ENCODE measurements at regions not wholly inside any gene's neighbourhood (a gene's known extent, or its start where the extent isn't known, plus 50 kb on each side); places are given as distances from the start of the nearest gene placed in this dataset.

DNA sequence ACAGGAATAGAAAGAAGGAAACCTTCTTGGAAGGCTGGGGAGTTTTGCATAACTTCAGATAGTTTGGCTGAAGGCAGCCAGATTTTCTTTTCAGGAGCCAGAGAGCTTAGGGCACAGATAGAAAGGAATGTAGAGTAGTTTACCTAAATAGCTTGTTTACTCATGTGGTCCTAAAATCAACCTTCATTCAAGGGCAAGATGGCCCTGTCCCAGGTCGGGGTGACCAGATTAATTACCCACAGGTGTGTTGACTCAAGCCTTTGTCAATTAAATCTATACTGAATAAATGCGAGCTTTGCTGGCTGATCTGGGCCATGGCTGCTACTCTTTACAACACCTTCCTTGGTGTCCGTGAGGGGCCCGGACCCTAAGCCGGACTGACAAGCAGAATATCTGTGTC is 792.0 kb upstream of the MAN1A1 start:
- Histone ChIP-seq H3K27me3 (ENCODE audit: insufficient read depth, low read depth, severe bottlenecking) (no peaks in the 10 kb centered on the region), H3K4me3 (ENCODE audit: low read depth, low read length) (no peak overlapping the region), H3K36me3 (no peaks in the 10 kb centered on the region), H3K9me3 (ENCODE audit: severe bottlenecking) (no peaks in the 10 kb centered on the region), H3K27ac (no peak overlapping the region)
- no peak for DNase-seq
- TF ChIP-seq, protein P1, sequence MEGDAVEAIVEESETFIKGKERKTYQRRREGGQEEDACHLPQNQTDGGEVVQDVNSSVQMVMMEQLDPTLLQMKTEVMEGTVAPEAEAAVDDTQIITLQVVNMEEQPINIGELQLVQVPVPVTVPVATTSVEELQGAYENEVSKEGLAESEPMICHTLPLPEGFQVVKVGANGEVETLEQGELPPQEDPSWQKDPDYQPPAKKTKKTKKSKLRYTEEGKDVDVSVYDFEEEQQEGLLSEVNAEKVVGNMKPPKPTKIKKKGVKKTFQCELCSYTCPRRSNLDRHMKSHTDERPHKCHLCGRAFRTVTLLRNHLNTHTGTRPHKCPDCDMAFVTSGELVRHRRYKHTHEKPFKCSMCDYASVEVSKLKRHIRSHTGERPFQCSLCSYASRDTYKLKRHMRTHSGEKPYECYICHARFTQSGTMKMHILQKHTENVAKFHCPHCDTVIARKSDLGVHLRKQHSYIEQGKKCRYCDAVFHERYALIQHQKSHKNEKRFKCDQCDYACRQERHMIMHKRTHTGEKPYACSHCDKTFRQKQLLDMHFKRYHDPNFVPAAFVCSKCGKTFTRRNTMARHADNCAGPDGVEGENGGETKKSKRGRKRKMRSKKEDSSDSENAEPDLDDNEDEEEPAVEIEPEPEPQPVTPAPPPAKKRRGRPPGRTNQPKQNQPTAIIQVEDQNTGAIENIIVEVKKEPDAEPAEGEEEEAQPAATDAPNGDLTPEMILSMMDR (IDR thresholded peaks at IDR 0.05; ENCODE audit: low read depth, low read length): no peak

DNA sequence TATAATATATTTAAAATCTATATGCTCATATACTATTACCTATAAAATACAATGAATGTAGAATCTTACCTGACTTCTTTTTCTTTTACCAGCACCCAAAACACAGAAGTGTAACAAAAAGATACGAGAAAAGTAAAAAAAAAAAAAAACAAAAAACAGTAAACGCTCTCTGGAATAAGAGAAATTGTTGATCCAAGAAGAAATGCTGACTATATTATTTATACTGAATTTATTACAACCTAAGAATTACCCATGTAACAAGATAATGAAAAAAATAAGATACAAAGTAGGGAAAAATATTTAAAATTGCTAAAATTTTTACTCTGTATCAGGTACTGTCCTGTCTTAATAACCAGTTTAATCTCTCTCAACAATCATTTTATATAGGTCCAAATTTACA is 787.9 kb upstream of the MAN1A1 start:
- no peak overlapping the region for H3K4me3 ChIP-seq (ENCODE audit: low read depth, low read length)
- TF ChIP-seq, protein P1 (IDR thresholded peaks at IDR 0.05; ENCODE audit: low read depth, low read length): no peak
- H3K9me3 ChIP-seq (ENCODE audit: severe bottlenecking): no peaks in the 10 kb centered on the region
- H3K36me3 ChIP-seq: no peaks in the 10 kb centered on the region
- no peak for DNase-seq
- H3K27ac ChIP-seq: no peak overlapping the region
- no peaks in the 10 kb centered on the region for H3K27me3 ChIP-seq (ENCODE audit: insufficient read depth, low read depth, severe bottlenecking)

DNA sequence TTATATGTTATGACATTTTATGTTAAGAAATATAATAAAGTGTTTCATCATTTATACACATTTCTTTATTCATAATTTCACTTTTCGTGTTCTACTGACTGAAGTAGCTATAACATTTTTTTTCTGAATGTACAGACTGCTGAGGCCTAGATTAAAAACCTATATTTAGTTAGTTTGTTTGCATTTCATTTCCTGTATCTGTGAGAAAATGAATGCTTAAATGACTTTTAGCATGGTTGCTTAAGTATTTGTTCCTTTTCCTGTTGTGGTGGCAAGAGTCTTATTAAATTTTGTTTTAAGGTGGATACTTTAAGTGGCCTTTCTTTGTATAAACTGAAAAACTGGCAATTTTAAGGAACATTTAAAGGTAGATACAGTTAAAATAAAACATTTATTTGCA is 779.7 kb upstream of the MAN1A1 start:
- Histone ChIP-seq H3K36me3 (no peaks in the 10 kb centered on the region), H3K27ac (no peak overlapping the region), H3K9me3 (ENCODE audit: severe bottlenecking) (no peaks in the 10 kb centered on the region), H3K27me3 (ENCODE audit: insufficient read depth, low read depth, severe bottlenecking) (no peaks in the 10 kb centered on the region), H3K4me3 (ENCODE audit: low read depth, low read length) (no peak overlapping the region)
- TF ChIP-seq, protein P1 (IDR thresholded peaks at IDR 0.05; ENCODE audit: low read depth, low read length): no peak
- DNase-seq: no peak

DNA sequence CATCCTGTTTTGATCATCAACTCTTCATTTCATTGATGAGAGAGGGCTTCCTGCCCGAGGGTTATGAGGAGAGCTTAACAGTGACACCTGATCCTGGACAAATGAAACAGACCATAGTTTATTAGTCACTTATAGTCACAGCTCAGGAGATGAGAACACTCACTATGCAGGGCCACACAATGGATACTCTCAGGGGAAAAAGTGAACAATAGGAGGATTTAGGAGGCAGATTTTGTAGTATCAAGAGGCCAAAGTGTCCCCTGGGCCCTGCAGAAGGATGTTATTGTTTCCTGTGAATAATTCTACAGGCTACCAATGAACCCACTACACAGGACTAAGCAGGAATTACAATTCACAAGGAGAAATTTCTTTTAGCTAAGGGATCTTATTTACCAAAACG is 772.8 kb upstream of the MAN1A1 start:
- TF ChIP-seq, protein P1 (IDR thresholded peaks at IDR 0.05; ENCODE audit: low read depth, low read length): no peak
- no peaks in the 10 kb centered on the region for H3K27me3 ChIP-seq (ENCODE audit: insufficient read depth, low read depth, severe bottlenecking)

DNA sequence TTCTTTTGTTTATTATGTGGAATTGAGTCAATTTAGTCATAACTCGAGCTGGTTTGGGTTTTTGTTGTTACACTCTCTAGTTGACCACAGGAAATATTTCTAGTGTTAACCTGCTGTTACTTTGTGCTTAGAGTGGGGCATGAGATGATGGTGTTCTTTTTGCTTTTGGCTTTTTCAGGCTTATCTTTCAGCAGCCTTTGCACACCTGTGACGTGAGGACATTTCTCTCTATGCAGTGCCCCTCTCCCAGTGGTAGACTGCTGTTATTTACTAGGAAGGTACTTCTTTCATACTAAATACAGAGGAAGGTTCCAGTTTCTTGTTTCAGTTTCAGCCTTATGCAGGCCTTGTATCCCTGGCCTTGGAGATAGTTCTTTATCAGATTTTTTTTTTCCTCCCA is 766.8 kb upstream of the MAN1A1 start:
- Histone ChIP-seq H3K4me3 (ENCODE audit: low read depth, low read length) (no peak overlapping the region), H3K27me3 (ENCODE audit: insufficient read depth, low read depth, severe bottlenecking) (no peaks in the 10 kb centered on the region), H3K9me3 (ENCODE audit: severe bottlenecking) (no peaks in the 10 kb centered on the region), H3K36me3 (no peaks in the 10 kb centered on the region), H3K27ac (no peak overlapping the region)
- TF ChIP-seq, protein P1 (IDR thresholded peaks at IDR 0.05; ENCODE audit: low read depth, low read length): no peak
- no peak for DNase-seq

More for the DNA sequence above, 772.8 kb upstream of the MAN1A1 start:
- Histone ChIP-seq H3K27ac (no peak overlapping the region), H3K4me3 (ENCODE audit: low read depth, low read length) (no peak overlapping the region), H3K36me3 (no peaks in the 10 kb centered on the region), H3K9me3 (ENCODE audit: severe bottlenecking) (no peaks in the 10 kb centered on the region)
- DNase-seq: no peak

DNA sequence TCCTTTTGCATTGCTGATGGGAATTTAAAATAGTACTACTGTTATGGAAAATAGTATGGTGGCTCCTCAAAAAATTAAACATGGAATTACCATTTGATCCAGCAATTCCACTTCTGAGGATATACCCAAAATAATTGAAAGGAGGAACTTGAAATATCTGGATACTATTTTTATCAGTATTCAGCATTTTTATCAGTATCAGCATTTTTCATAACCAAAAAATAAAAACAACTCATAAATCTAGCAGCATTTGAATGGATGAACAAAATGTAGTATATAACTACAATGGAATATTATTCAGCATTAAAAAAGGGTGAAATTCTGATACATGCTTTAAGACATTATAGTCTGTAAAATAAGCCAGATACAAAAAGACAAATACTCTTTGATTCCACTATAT is 763.4 kb upstream of the MAN1A1 start:
- Histone ChIP-seq H3K27ac (no peak overlapping the region), H3K27me3 (ENCODE audit: insufficient read depth, low read depth, severe bottlenecking) (no peaks in the 10 kb centered on the region), H3K4me3 (ENCODE audit: low read depth, low read length) (no peak overlapping the region), H3K36me3 (no peaks in the 10 kb centered on the region), H3K9me3 (ENCODE audit: severe bottlenecking) (no peaks in the 10 kb centered on the region)
- DNase-seq: no peak
- TF ChIP-seq, protein P1 (IDR thresholded peaks at IDR 0.05; ENCODE audit: low read depth, low read length): no peak
